HEK293T (cell line): ENCODE measurements at regions not wholly inside any gene's neighbourhood (a gene's known extent, or its start where the extent isn't known, plus 50 kb on each side); places are given as distances from the start of the nearest gene placed in this dataset.

Experiments used
- ARNT ChIP-seq: fragments of 450-650 bp; IDR thresholded peaks from 2 replicates; pipeline ENCODE4 v1.6.1; 2017; ENCODE audit warnings: mild to moderate bottlenecking
- ELF4 ChIP-seq: fragments of 450-650 bp; IDR thresholded peaks from 2 replicates; pipeline ENCODE4 v1.6.1; 2017; ENCODE audit warnings: antibody characterized with exemption
- FOXA1 ChIP-seq: fragments of 450-650 bp; IDR thresholded peaks from 2 replicates; pipeline ENCODE4 v1.6.1; 2016; ENCODE audit warnings: mild to moderate bottlenecking
- FOXK2 ChIP-seq: fragments of 450-650 bp; IDR thresholded peaks from 2 replicates; pipeline ENCODE4 v1.6.1; 2016; ENCODE audit warnings: mild to moderate bottlenecking
- HDGF ChIP-seq: fragments of 450-650 bp; IDR thresholded peaks from 2 replicates; pipeline ENCODE4 v1.6.1; 2017; ENCODE audit warnings: antibody characterized with exemption, borderline replicate concordance
- NFRKB ChIP-seq: fragments of 450-650 bp; IDR thresholded peaks from 2 replicates; pipeline ENCODE4 v1.6.1; 2016; ENCODE audit warnings: mild to moderate bottlenecking, moderate library complexity
- SP1 ChIP-seq: fragments of 450-650 bp; IDR thresholded peaks from 2 replicates; pipeline ENCODE4 v1.6.1; 2017
- SUZ12 ChIP-seq: fragments of 450-650 bp; IDR thresholded peaks from 2 replicates; pipeline ENCODE4 v1.6.1; 2016; ENCODE audit warnings: mild to moderate bottlenecking
- TARDBP ChIP-seq: fragments of 450-650 bp; IDR thresholded peaks from 2 replicates; pipeline ENCODE4 v1.6.1; 2016
- TF ChIP-seq, protein P1 (sequence below): fragments of 450-650 bp; IDR thresholded peaks from 2 replicates; pipeline ENCODE4 v1.6.1; 2016

GRCh38 chr11:119488256-119488995, 65.5 kb upstream of the THY1 start:
- no peak for TF ChIP-seq HDGF
- no peak for TF ChIP-seq SP1
- no peak for TF ChIP-seq ELF4
- no peak for TF ChIP-seq SUZ12
- TF ChIP-seq FOXK2: no peak
- TF ChIP-seq TARDBP: no peak
- no peak for TF ChIP-seq NFRKB
- TF ChIP-seq, protein P1, sequence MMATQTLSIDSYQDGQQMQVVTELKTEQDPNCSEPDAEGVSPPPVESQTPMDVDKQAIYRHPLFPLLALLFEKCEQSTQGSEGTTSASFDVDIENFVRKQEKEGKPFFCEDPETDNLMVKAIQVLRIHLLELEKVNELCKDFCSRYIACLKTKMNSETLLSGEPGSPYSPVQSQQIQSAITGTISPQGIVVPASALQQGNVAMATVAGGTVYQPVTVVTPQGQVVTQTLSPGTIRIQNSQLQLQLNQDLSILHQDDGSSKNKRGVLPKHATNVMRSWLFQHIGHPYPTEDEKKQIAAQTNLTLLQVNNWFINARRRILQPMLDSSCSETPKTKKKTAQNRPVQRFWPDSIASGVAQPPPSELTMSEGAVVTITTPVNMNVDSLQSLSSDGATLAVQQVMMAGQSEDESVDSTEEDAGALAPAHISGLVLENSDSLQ: no peak
- TF ChIP-seq FOXA1: no peak
- no peak for TF ChIP-seq ARNT
